Lower lobe of right lung (tissue), 2 donors: ENCODE measurements at regions not wholly inside any gene's neighbourhood (a gene's known extent, or its start where the extent isn't known, plus 50 kb on each side); places are given as distances from the start of the nearest gene placed in this dataset.

Experiments
- ATAC-seq, 2 donors: fragments of 200-7000 bp; cut with Tn5 transposase; one replicate each; pipeline ENCODE4 v1.9.1; 2020 to 2022; ENCODE audit warnings: mild to moderate bottlenecking in 2 of 2, moderate library complexity in 2 of 2
- DNase-seq: peaks from one replicate; pipeline ENCODE4 v3.0.0-alpha.2; 2020
- H3K27ac ChIP-seq: fragments of 200-600 bp; one replicate; pipeline ENCODE4 v1.8.0; 2022
- H3K27me3 ChIP-seq: fragments of 200-600 bp; one replicate; pipeline ENCODE4 v1.8.0; 2022; ENCODE audit warnings: low read depth
- H3K36me3 ChIP-seq: fragments of 200-600 bp; one replicate; pipeline ENCODE4 v1.8.0; 2022; ENCODE audit warnings: mild to moderate bottlenecking
- H3K4me1 ChIP-seq: fragments of 200-600 bp; one replicate; pipeline ENCODE4 v1.8.0; 2022
- H3K4me3 ChIP-seq: fragments of 200-600 bp; one replicate; pipeline ENCODE4 v1.8.0; 2022; ENCODE audit warnings: mild to moderate bottlenecking
- H3K9me3 ChIP-seq: fragments of 200-600 bp; one replicate; pipeline ENCODE4 v1.8.0; 2022
- CTCF ChIP-seq: fragments of 200-600 bp; IDR thresholded peaks from one replicate; pipeline ENCODE4 v1.8.0; 2022; ENCODE audit warnings: antibody characterized with exemption, mild to moderate bottlenecking
- intact Hi-C: fragments of 100-400 bp; cut with DNase I; formaldehyde crosslinking; loops from one replicate; pipeline ENCODE4 v1.11.0; 2022
- donor health status: DM: no; HTN: yes; CAD: no; lungs with severe emphysema.

- TF ChIP-seq CTCF = no peak
- H3K4me3 ChIP-seq = no peak overlapping the region
- H3K4me1 ChIP-seq = no peaks in the 10 kb centered on the region
- H3K27ac ChIP-seq = no peak overlapping the region
- no peak for DNase-seq
- intact Hi-C loops = no loop called here
- H3K27me3 ChIP-seq = no peaks in the 10 kb centered on the region
- no peaks in the 10 kb centered on the region for H3K36me3 ChIP-seq
- no peak for ATAC-seq
- H3K9me3 ChIP-seq = no peaks in the 10 kb centered on the region
These were observed 228.5 kb downstream of the RNF144A start for GRCh38 chr2:7145707-7146106.

GRCh38 chr2:7146151-7146550 lies 228.9 kb downstream of the RNF144A start:
- DNase-seq (no peak), ATAC-seq (no peak)
- H3K9me3 ChIP-seq = no peaks in the 10 kb centered on the region
- H3K4me1 ChIP-seq = no peaks in the 10 kb centered on the region
- intact Hi-C loops = no loop called here
- H3K27me3 ChIP-seq = no peaks in the 10 kb centered on the region
- no peak for TF ChIP-seq CTCF
- H3K27ac ChIP-seq = no peak overlapping the region
- H3K4me3 ChIP-seq = no peak overlapping the region
- H3K36me3 ChIP-seq = no peaks in the 10 kb centered on the region

GRCh38 chr2:7154656-7155055 lies 237.4 kb downstream of the RNF144A start:
- intact Hi-C loops = no loop called here
- no peak overlapping the region for H3K27ac ChIP-seq

GRCh38 chr2:7161501-7161900 lies 244.3 kb downstream of the RNF144A start:
- ATAC-seq = no peak

More at GRCh38 chr2:7154656-7155055, 237.4 kb downstream of the RNF144A start:
- H3K27me3 ChIP-seq = no peaks in the 10 kb centered on the region
- no peak overlapping the region for H3K4me3 ChIP-seq
- H3K9me3 ChIP-seq = peaks cover 8% of the 10 kb centered on the region
- H3K36me3 ChIP-seq = no peaks in the 10 kb centered on the region
- TF ChIP-seq CTCF = no peak
- ATAC-seq (no peak), DNase-seq (no peak)
- no peaks in the 10 kb centered on the region for H3K4me1 ChIP-seq

GRCh38 chr2:7165736-7166135 lies 248.5 kb downstream of the RNF144A start:
- no peaks in the 10 kb centered on the region for H3K4me1 ChIP-seq
- no peak overlapping the region for H3K27ac ChIP-seq
- H3K36me3 ChIP-seq = no peaks in the 10 kb centered on the region
- intact Hi-C loops = no loop called here
- H3K9me3 ChIP-seq = no peaks in the 10 kb centered on the region
- H3K27me3 ChIP-seq = no peaks in the 10 kb centered on the region
- no peak overlapping the region for H3K4me3 ChIP-seq
- TF ChIP-seq CTCF = no peak
- ATAC-seq (no peak), DNase-seq (no peak)

More at GRCh38 chr2:7161501-7161900, 244.3 kb downstream of the RNF144A start:
- H3K27me3 ChIP-seq = no peaks in the 10 kb centered on the region
- intact Hi-C loops = no loop called here
- H3K4me1 ChIP-seq = no peaks in the 10 kb centered on the region
- DNase-seq = no peak
- no peaks in the 10 kb centered on the region for H3K36me3 ChIP-seq
- H3K4me3 ChIP-seq = no peak overlapping the region
- no peak overlapping the region for H3K27ac ChIP-seq
- no peaks in the 10 kb centered on the region for H3K9me3 ChIP-seq
- no peak for TF ChIP-seq CTCF
